IMR-90 (cell line): ENCODE measurements at regions not wholly inside any gene's neighbourhood (a gene's known extent, or its start where the extent isn't known, plus 50 kb on each side); places are given as distances from the start of the nearest gene placed in this dataset.

Source experiments
- BHLHE40 ChIP-seq: fragments of 150-350 bp; IDR thresholded peaks from 2 replicates; pipeline ENCODE4 v1.6.1; 2016; ENCODE audit warnings: mild to moderate bottlenecking, low read depth, low read length
- CEBPB ChIP-seq: IDR thresholded peaks from 2 replicates; pipeline ENCODE4 v1.6.1; 2012; ENCODE audit warnings: low read depth, low read length, improper control_type of control experiment
- FOS ChIP-seq: fragments of 150-350 bp; IDR thresholded peaks from 2 replicates; pipeline ENCODE4 v1.6.1; 2016; ENCODE audit warnings: low read depth, low read length
- MAFK ChIP-seq: IDR thresholded peaks from 2 replicates; pipeline ENCODE4 v1.6.1; 2012; ENCODE audit warnings: low read depth, low read length, improper control_type of control experiment
- MAZ ChIP-seq: IDR thresholded peaks from 2 replicates; pipeline ENCODE4 v1.6.1; 2012; ENCODE audit warnings: low read depth, mild to moderate bottlenecking, low read length, improper control_type of control experiment, moderate library complexity, borderline replicate concordance
- MXI1 ChIP-seq: IDR thresholded peaks from 2 replicates; pipeline ENCODE4 v1.6.1; 2012; ENCODE audit warnings: low read depth, mild to moderate bottlenecking, low read length, moderate library complexity, borderline replicate concordance
- POLR2A ChIP-seq: IDR thresholded peaks from 2 replicates; pipeline ENCODE4 v1.6.1; 2012; ENCODE audit warnings: mild to moderate bottlenecking, low read depth, low read length
- RAD21 ChIP-seq: IDR thresholded peaks from 2 replicates; pipeline ENCODE4 v1.6.1; 2012; ENCODE audit warnings: low read length, improper control_type of control experiment
- RCOR1 ChIP-seq: IDR thresholded peaks from 2 replicates; pipeline ENCODE4 v1.6.1; 2012; ENCODE audit warnings: mild to moderate bottlenecking, low read length, improper control_type of control experiment; ENCODE audit not compliant: insufficient replicate concordance
- RFX5 ChIP-seq: IDR thresholded peaks from 2 replicates; pipeline ENCODE4 v1.8.0; 2012; ENCODE audit warnings: low read depth, mild to moderate bottlenecking, low read length, moderate library complexity
- SMC3 ChIP-seq: fragments of 150-350 bp; IDR thresholded peaks from 2 replicates; pipeline ENCODE4 v1.6.1; 2016; ENCODE audit warnings: low read depth, mild to moderate bottlenecking, antibody characterized with exemption, low read length, moderate library complexity
- TF ChIP-seq, protein P1 (sequence below): conservative IDR thresholded peaks from 2 replicates; pipeline ENCODE4 v1.5.1; 2012; ENCODE audit warnings: mild to moderate bottlenecking, low read depth, low read length, improper control_type of control experiment
- TF ChIP-seq, protein P2 (sequence below): fragments of 150-350 bp; IDR thresholded peaks from 2 replicates; pipeline ENCODE4 v1.6.1; 2017; ENCODE audit warnings: mild to moderate bottlenecking, antibody characterized with exemption, low read length, low read depth
- TF ChIP-seq, protein P3 (sequence below): fragments of 150-350 bp; IDR thresholded peaks from 2 replicates; pipeline ENCODE4 v1.6.1; 2016; ENCODE audit warnings: low read depth, mild to moderate bottlenecking, low read length, moderate library complexity, borderline replicate concordance

DNA sequence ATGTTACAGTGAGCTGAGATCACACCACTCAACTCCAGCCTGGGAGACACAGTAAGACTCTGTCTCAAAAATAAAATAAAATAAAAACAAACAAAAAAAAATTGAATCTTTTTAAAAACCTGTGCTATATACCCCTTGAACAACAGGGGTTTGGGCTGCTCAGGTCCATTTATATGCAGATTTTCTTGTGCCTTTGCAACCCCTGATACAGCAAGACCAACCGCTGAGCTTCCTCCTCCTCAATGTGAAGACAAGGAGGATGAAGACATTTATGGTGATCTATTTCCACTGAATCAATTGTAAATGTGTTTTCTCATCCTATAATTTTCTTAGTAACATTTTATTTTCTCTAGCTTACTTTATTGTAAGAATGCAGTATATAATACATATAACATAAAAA is 831.0 kb upstream of the ARPP21 start:
- TF ChIP-seq, protein P1, sequence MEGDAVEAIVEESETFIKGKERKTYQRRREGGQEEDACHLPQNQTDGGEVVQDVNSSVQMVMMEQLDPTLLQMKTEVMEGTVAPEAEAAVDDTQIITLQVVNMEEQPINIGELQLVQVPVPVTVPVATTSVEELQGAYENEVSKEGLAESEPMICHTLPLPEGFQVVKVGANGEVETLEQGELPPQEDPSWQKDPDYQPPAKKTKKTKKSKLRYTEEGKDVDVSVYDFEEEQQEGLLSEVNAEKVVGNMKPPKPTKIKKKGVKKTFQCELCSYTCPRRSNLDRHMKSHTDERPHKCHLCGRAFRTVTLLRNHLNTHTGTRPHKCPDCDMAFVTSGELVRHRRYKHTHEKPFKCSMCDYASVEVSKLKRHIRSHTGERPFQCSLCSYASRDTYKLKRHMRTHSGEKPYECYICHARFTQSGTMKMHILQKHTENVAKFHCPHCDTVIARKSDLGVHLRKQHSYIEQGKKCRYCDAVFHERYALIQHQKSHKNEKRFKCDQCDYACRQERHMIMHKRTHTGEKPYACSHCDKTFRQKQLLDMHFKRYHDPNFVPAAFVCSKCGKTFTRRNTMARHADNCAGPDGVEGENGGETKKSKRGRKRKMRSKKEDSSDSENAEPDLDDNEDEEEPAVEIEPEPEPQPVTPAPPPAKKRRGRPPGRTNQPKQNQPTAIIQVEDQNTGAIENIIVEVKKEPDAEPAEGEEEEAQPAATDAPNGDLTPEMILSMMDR = no peak
- TF ChIP-seq CEBPB (no peak), RAD21 (no peak), POLR2A (no peak), MXI1 (no peak), SMC3 (no peak), FOS (no peak), RCOR1 (no peak), BHLHE40 (no peak), MAFK (no peak), RFX5 (no peak), MAZ (no peak)
- TF ChIP-seq, protein P2, sequence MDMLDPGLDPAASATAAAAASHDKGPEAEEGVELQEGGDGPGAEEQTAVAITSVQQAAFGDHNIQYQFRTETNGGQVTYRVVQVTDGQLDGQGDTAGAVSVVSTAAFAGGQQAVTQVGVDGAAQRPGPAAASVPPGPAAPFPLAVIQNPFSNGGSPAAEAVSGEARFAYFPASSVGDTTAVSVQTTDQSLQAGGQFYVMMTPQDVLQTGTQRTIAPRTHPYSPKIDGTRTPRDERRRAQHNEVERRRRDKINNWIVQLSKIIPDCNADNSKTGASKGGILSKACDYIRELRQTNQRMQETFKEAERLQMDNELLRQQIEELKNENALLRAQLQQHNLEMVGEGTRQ = no peak
- TF ChIP-seq, protein P3, sequence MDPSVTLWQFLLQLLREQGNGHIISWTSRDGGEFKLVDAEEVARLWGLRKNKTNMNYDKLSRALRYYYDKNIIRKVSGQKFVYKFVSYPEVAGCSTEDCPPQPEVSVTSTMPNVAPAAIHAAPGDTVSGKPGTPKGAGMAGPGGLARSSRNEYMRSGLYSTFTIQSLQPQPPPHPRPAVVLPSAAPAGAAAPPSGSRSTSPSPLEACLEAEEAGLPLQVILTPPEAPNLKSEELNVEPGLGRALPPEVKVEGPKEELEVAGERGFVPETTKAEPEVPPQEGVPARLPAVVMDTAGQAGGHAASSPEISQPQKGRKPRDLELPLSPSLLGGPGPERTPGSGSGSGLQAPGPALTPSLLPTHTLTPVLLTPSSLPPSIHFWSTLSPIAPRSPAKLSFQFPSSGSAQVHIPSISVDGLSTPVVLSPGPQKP = no peak
